ENCODE measurements at regions not wholly inside any gene's neighbourhood (a gene's known extent, or its start where the extent isn't known, plus 50 kb on each side); places are given as distances from the start of the nearest gene placed in this dataset.

DNA sequence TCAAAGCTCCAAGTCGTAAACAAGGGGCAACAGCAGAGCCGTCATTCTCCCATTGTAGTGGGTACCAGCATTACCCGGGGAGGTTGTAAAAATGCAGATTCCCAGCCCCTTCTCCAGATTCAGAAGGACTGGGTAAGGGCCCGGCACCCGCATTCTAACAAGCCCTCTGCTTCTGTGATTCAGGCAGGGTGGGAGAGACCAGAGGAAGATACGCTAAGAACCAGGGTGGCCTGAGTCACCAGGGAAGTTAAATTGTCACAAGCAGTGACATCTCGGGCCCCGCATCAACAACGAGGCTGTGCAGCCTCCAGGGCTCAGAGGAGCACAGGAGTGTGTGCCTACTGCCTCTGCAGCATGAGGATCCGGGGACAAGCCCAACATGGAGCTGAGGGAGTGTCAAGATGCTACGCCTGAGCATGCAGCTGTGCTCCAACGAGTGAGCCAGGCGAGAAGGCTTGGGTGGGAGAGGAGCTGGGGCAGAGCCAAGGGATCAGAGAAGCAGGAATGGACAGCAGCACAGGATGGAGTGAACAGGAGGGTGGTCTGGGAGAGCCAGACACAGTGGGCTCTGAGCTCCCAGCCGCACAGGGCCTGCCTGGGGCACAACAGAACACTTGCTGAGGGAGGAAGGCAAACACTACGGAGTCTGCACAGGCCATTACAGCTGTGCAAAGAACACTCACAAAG is 68.5 kb downstream of the CPN2 start:
- intact Hi-C loops (cut with DNase I): no loop called here
- H3K9me3 ChIP-seq: no peaks in the 10 kb centered on the region
- DNase-seq (peak in 1 of 6 donors; percentile 38), ATAC-seq (no peak), FAIRE-seq (no peak)
- no peaks in the 10 kb centered on the region for H3K27me3 ChIP-seq
- peaks cover 8 to 10% (median 9%) of the 10 kb centered on the region in 3 donors for H3K4me1 ChIP-seq
- H3K27ac ChIP-seq: no peak overlapping the region
- no peak overlapping the region for H3K4me3 ChIP-seq
- H3K36me3 ChIP-seq: no peaks in the 10 kb centered on the region
- TF ChIP-seq, protein P1, sequence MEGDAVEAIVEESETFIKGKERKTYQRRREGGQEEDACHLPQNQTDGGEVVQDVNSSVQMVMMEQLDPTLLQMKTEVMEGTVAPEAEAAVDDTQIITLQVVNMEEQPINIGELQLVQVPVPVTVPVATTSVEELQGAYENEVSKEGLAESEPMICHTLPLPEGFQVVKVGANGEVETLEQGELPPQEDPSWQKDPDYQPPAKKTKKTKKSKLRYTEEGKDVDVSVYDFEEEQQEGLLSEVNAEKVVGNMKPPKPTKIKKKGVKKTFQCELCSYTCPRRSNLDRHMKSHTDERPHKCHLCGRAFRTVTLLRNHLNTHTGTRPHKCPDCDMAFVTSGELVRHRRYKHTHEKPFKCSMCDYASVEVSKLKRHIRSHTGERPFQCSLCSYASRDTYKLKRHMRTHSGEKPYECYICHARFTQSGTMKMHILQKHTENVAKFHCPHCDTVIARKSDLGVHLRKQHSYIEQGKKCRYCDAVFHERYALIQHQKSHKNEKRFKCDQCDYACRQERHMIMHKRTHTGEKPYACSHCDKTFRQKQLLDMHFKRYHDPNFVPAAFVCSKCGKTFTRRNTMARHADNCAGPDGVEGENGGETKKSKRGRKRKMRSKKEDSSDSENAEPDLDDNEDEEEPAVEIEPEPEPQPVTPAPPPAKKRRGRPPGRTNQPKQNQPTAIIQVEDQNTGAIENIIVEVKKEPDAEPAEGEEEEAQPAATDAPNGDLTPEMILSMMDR (IDR thresholded peaks at IDR 0.05): no peak
- WGBS, 2 donors: 86 to 87% methylated on average over 15 of the region's 15 CpGs

DNA sequence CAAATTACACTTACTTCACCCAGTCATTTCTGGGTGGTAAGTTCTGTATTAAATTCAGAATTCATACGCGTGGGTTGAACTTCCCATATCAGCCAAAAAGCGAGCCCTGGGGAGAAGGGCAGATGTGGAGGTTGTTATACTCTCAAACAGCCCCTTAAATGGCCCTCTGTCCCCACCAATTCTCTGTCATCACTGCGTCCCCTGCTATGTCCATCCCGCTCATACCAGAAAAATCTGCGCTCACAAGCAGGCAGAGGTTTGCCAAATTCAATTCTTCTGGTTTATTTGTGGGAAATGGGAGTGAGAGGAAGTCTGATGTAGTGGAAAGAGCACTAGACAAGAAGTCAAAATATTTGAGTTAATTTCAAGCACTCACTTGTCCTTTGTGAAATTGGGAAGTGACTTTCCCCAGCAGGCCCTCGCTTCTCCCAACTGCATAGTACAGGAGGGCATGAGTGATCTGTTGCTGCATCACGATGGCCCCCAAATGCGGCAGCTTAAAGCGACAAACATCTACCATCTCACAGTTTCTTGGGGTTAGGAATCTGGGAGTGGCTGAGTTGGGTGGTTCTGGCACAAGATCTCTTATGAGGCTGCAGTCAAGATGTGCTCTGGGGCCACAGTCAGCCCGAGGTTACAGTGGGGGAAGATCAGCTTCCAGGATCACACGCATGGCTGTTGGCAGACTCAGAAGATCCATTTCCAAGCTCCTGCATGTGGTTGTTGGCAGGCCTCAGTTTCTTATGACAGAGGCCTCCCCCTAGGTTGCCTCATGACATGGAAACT is 67.7 kb downstream of the CPN2 start:
- peaks cover 1% of the 10 kb centered on the region in 3 donors for H3K4me1 ChIP-seq
- intact Hi-C loops (cut with DNase I): no loop called here
- H3K36me3 ChIP-seq: no peaks in the 10 kb centered on the region
- no peaks in the 10 kb centered on the region for H3K9me3 ChIP-seq
- DNase-seq (no peak), ATAC-seq (peak in 1 of 4 donors; percentile 24), FAIRE-seq (no peak)
- H3K4me3 ChIP-seq: no peak overlapping the region
- H3K27me3 ChIP-seq: no peaks in the 10 kb centered on the region
- WGBS, 2 donors: 89% methylated on average over 12 of the region's 12 CpGs
- no peak overlapping the region for H3K27ac ChIP-seq
- TF ChIP-seq, protein P1 (IDR thresholded peaks at IDR 0.05): no peak

GRCh38 chr3:194284351-194284750 is 66.8 kb downstream of the CPN2 start:
- Histone ChIP-seq H3K36me3 (no peaks in the 10 kb centered on the region), H3K4me1 (no peaks in the 10 kb centered on the region), H3K27ac (no peak overlapping the region), H3K27me3 (no peaks in the 10 kb centered on the region), H3K4me3 (no peak overlapping the region), H3K9me3 (no peaks in the 10 kb centered on the region)
- ATAC-seq: no peak
- 78 to 92% methylated on average over 5 of the region's 5 CpGs for WGBS, 2 donors
- intact Hi-C loops (cut with DNase I): no loop called here
- TF ChIP-seq, protein P1 (IDR thresholded peaks at IDR 0.05): no peak
- no peak for FAIRE-seq
- DNase-seq: peak in 1 of 6 donors; percentile 33

- intact Hi-C loops (cut with DNase I): no loop called here
Measured at GRCh38 chr3:194285024-194285849, 65.9 kb downstream of the CPN2 start.

More at GRCh38 chr3:194285024-194285849, 65.9 kb downstream of the CPN2 start:
- Histone ChIP-seq H3K9me3 (no peaks in the 10 kb centered on the region), H3K27ac (no peak overlapping the region), H3K4me1 (no peaks in the 10 kb centered on the region), H3K4me3 (no peak overlapping the region), H3K36me3 (no peaks in the 10 kb centered on the region), H3K27me3 (no peaks in the 10 kb centered on the region)
- TF ChIP-seq, protein P1 (IDR thresholded peaks at IDR 0.05): no peak
- FAIRE-seq (no peak), ATAC-seq (no peak), DNase-seq (no peak)
- WGBS, 2 donors: 74 to 77% methylated on average over 16 of the region's 16 CpGs

Data from pancreas (tissue), 10 donors.